Ovary (tissue), 7 donors: ENCODE measurements at regions not wholly inside any gene's neighbourhood (a gene's known extent, or its start where the extent isn't known, plus 50 kb on each side); places are given as distances from the start of the nearest gene placed in this dataset.

ENCODE experiments used
- DNase-seq, 5 donors: peaks; one replicate each; pipeline ENCODE4 v3.0.0-alpha.2; 2019 to 2020
- H3K27ac ChIP-seq, 2 donors: fragments of 200-600 bp; one replicate each; pipeline versions ENCODE4 v1.5.1 to v1.8.0; 2019 to 2022
- H3K27me3 ChIP-seq: fragments of 200-600 bp; one replicate; pipeline ENCODE4 v1.8.0; 2022
- H3K36me3 ChIP-seq: fragments of 200-600 bp; sonication (generic); one replicate; pipeline ENCODE4 v1.5.1; 2019
- H3K4me1 ChIP-seq: one replicate; pipeline ENCODE4 v1.8.1; 2013; ENCODE audit warnings: mild to moderate bottlenecking, moderate library complexity; ENCODE audit not compliant: insufficient read depth
- H3K4me3 ChIP-seq: fragments of 200-600 bp; sonication (generic); one replicate; pipeline ENCODE4 v1.5.1; 2017
- H3K9me3 ChIP-seq, 2 donors: fragments of 200-600 bp in 1 of 2; sonication (generic) in 1 of 2; one replicate each; pipeline versions ENCODE4 v1.5.1 to v1.8.1; 2013 to 2019; ENCODE audit warnings: mild to moderate bottlenecking in 1 of 2, moderate library complexity in 1 of 2
- CTCF ChIP-seq, 3 donors: fragments of 450-650 bp in 2 of 3; fragments of 200-600 bp in 1 of 3; IDR thresholded peaks; one replicate each; pipeline versions ENCODE4 v1.5.1 to v1.8.0; 2016 to 2022; ENCODE audit warnings: antibody characterized with exemption in 3 of 3, mild to moderate bottlenecking in 1 of 3
- EP300 ChIP-seq: sonication (generic); formaldehyde crosslinking; IDR thresholded peaks from one replicate; pipeline ENCODE4 v1.6.1; 2017; ENCODE audit warnings: antibody characterized with exemption
- POLR2A ChIP-seq: fragments of 450-650 bp; IDR thresholded peaks from one replicate; pipeline ENCODE4 v1.6.1; 2017; ENCODE audit warnings: antibody characterized with exemption, mild to moderate bottlenecking, moderate library complexity
- WGBS, 3 donors: extraction: QIAGEN DNeasy Blood & Tissue Kit in 1 of 3; methylation state at CpG; one replicate each; pipeline versions ENCODE4 v1.1.5 to v1.1.7; 2013 to 2017; 5-methylcytosine and 5-hydroxymethylcytosine counted together
- intact Hi-C, 4 donors: fragments of 100-400 bp; cut with DNase I; formaldehyde crosslinking; loops; one replicate each; pipeline versions ENCODE4 v1.11.0 to v1.15.1; 2022 to 2023
- donor health status: DM: no; HTN: no; CAD: no; lungs with moderate emphysema.
- donor health status: DM: no; HTN: no; CAD: no.
- donor health status: Bipolar disorder and iron deficiency.
- donor health status: DM: no; HTN: no; CAD: no.
- donor health status: DM: yes; HTN: yes; CAD: no.

- 44 to 53% (median 49%) methylated on average over 5 of the region's 5 CpGs for WGBS, 3 donors
- Histone ChIP-seq H3K27me3 (no peaks in the 10 kb centered on the region), H3K36me3 (no peaks in the 10 kb centered on the region), H3K9me3 (no peaks in the 10 kb centered on the region), H3K27ac (no peak overlapping the region), H3K4me1 (no peaks in the 10 kb centered on the region), H3K4me3 (no peak overlapping the region)
- intact Hi-C loops = no loop called here
- no peak for DNase-seq
- no peak for TF ChIP-seq POLR2A
- no peak for TF ChIP-seq CTCF (IDR thresholded peaks at IDR 0.05)
- TF ChIP-seq EP300 = no peak
These were observed 448.6 kb upstream of the TECRL start for GRCh38 chr4:64857815-64858214.

GRCh38 chr4:64857198-64857597 is 447.9 kb upstream of the TECRL start:
- WGBS, 3 donors = 67 to 79% (median 69%) methylated on average over 1 of the region's 1 CpG

GRCh38 chr4:64846417-64846816 is 437.2 kb upstream of the TECRL start:
- Histone ChIP-seq H3K9me3 (no peaks in the 10 kb centered on the region), H3K4me3 (no peak overlapping the region), H3K4me1 (no peaks in the 10 kb centered on the region), H3K36me3 (no peaks in the 10 kb centered on the region), H3K27me3 (no peaks in the 10 kb centered on the region), H3K27ac (no peak overlapping the region)
- no peak for DNase-seq
- intact Hi-C loops = no loop called here
- TF ChIP-seq POLR2A (no peak), CTCF (IDR thresholded peaks at IDR 0.05) (no peak), EP300 (no peak)

More at GRCh38 chr4:64857198-64857597, 447.9 kb upstream of the TECRL start:
- no peak overlapping the region for H3K27ac ChIP-seq
- no peaks in the 10 kb centered on the region for H3K27me3 ChIP-seq
- intact Hi-C loops = no loop called here
- H3K4me1 ChIP-seq = no peaks in the 10 kb centered on the region
- H3K9me3 ChIP-seq = no peaks in the 10 kb centered on the region
- H3K36me3 ChIP-seq = no peaks in the 10 kb centered on the region
- H3K4me3 ChIP-seq = no peak overlapping the region
- DNase-seq = no peak
- no peak for TF ChIP-seq EP300
- TF ChIP-seq CTCF (IDR thresholded peaks at IDR 0.05) = no peak
- TF ChIP-seq POLR2A = no peak

- intact Hi-C loops = no loop called here
- TF ChIP-seq CTCF (IDR thresholded peaks at IDR 0.05) (no peak), EP300 (no peak), POLR2A (no peak)
- Histone ChIP-seq H3K9me3 (no peaks in the 10 kb centered on the region), H3K4me3 (no peak overlapping the region), H3K4me1 (no peaks in the 10 kb centered on the region), H3K27ac (no peak overlapping the region), H3K36me3 (no peaks in the 10 kb centered on the region), H3K27me3 (no peaks in the 10 kb centered on the region)
- no peak for DNase-seq
These were observed 420.5 kb upstream of the TECRL start for GRCh38 chr4:64829749-64830148.

GRCh38 chr4:64824591-64824990 is 415.3 kb upstream of the TECRL start:
- Histone ChIP-seq H3K27ac (no peak overlapping the region), H3K27me3 (no peaks in the 10 kb centered on the region), H3K4me1 (no peaks in the 10 kb centered on the region), H3K9me3 (no peaks in the 10 kb centered on the region), H3K36me3 (no peaks in the 10 kb centered on the region), H3K4me3 (no peak overlapping the region)
- DNase-seq = no peak
- no peak for TF ChIP-seq EP300
- no peak for TF ChIP-seq CTCF (IDR thresholded peaks at IDR 0.05)
- TF ChIP-seq POLR2A = no peak
- 58 to 76% (median 71%) methylated on average over 1 of the region's 1 CpG for WGBS, 3 donors
- intact Hi-C loops = no loop called here
